GM21528 (cell line): ENCODE measurements at regions not wholly inside any gene's neighbourhood (a gene's known extent, or its start where the extent isn't known, plus 50 kb on each side); places are given as distances from the start of the nearest gene placed in this dataset.

Experiments used
- ATAC-seq: cut with Tn5 transposase; IDR thresholded peaks from one replicate; pipeline ENCODE4 v1.9.1; 2021; ENCODE audit warnings: mild to moderate bottlenecking, moderate library complexity; ENCODE audit not compliant: unreplicated experiment, low FRiP score

GRCh38 chr13:70923863-70924752, 815.9 kb upstream of the KLHL1 start:
- no peak for ATAC-seq

GRCh38 chr13:70911286-70911685, 803.0 kb upstream of the KLHL1 start:
- ATAC-seq, result no peak

- ATAC-seq, result no peak
Measured at GRCh38 chr13:70908795-70909194, 800.5 kb upstream of the KLHL1 start.

- ATAC-seq, result no peak
Measured at GRCh38 chr13:70905035-70905434, 796.8 kb upstream of the KLHL1 start.

GRCh38 chr13:70896136-70896535, 787.9 kb upstream of the KLHL1 start:
- no peak for ATAC-seq

GRCh38 chr13:70895599-70895998, 787.3 kb upstream of the KLHL1 start:
- no peak for ATAC-seq

GRCh38 chr13:70894258-70894657, 786.0 kb upstream of the KLHL1 start:
- no peak for ATAC-seq

- ATAC-seq, result no peak
Measured at GRCh38 chr13:70893832-70894231, 785.6 kb upstream of the KLHL1 start.

- ATAC-seq, result no peak
Measured at GRCh38 chr13:70890289-70890688, 782.0 kb upstream of the KLHL1 start.

- ATAC-seq, result no peak
Measured at GRCh38 chr13:70889163-70889562, 780.9 kb upstream of the KLHL1 start.

GRCh38 chr13:70884196-70884595, 775.9 kb upstream of the KLHL1 start:
- ATAC-seq, result no peak

GRCh38 chr13:70874636-70875035, 766.4 kb upstream of the KLHL1 start:
- ATAC-seq, result no peak

- no peak for ATAC-seq
Measured at GRCh38 chr13:70864731-70865130, 756.5 kb upstream of the KLHL1 start.

- no peak for ATAC-seq
Measured at GRCh38 chr13:70856711-70857110, 748.5 kb upstream of the KLHL1 start.

- no peak for ATAC-seq
Measured at GRCh38 chr13:70856025-70856424, 747.8 kb upstream of the KLHL1 start.

GRCh38 chr13:70849222-70849621, 741.0 kb upstream of the KLHL1 start:
- no peak for ATAC-seq

- no peak for ATAC-seq
Measured at GRCh38 chr13:70844391-70845108, 736.3 kb upstream of the KLHL1 start.

- ATAC-seq, result no peak
Measured at GRCh38 chr13:70842062-70842644, 733.9 kb upstream of the KLHL1 start.

- no peak for ATAC-seq
Measured at GRCh38 chr13:70841240-70842061, 733.2 kb upstream of the KLHL1 start.

GRCh38 chr13:70835371-70835770, 727.1 kb upstream of the KLHL1 start:
- no peak for ATAC-seq

GRCh38 chr13:70829748-70830147, 721.5 kb upstream of the KLHL1 start:
- ATAC-seq, result no peak
